Endothelial cell of umbilical vein (primary cell): ENCODE measurements at regions not wholly inside any gene's neighbourhood (a gene's known extent, or its start where the extent isn't known, plus 50 kb on each side); places are given as distances from the start of the nearest gene placed in this dataset.

Source experiments
- BruUV-seq: library from RNA; stranded (reverse); fragments of 400-500 nt; replicated peaks from 2 replicates; lab custom pipeline; 2021; lab: Mats Ljungman, UMichigan
- CTCF ChIA-PET: fragments of 300-600, 350-600 bp; sonication (Branson Sonifier 250); formaldehyde crosslinking; loops from one replicate; lab custom pipeline; 2021; ENCODE audit warnings: antibody characterized with exemption, inconsistent platforms; lab: Charles Lee
- POLR2A ChIA-PET: fragments of 300-600, 350-600 bp; sonication (Branson Sonifier 250); formaldehyde crosslinking; loops from one replicate; lab custom pipeline; 2021; ENCODE audit warnings: antibody characterized with exemption, inconsistent platforms; lab: Charles Lee
- DNase-seq: peaks from one replicate; pipeline ENCODE4 v3.0.0-alpha.2; 2011; ENCODE audit warnings: low read depth, low spot score
- FAIRE-seq: peaks from 2 replicates; lab custom pipeline; 2011; peaks lifted over from hg19 to GRCh38; lab: Jason Lieb, UNC
- H2AFZ ChIP-seq: 2 replicates; pipeline ENCODE4 v1.6.0; 2012; ENCODE audit warnings: low read depth, low read length, control low read depth, inconsistent platforms
- H3K27ac ChIP-seq: 2 replicates; pipeline ENCODE4 v1.5.1; 2011; ENCODE audit warnings: low read depth, mild to moderate bottlenecking, control low read depth, low read length, moderate library complexity; ENCODE audit not compliant: insufficient read depth
- H3K27me3 ChIP-seq, 2 experiments: 2 replicates each; pipeline versions ENCODE4 v1.6.0 to v1.6.1; 2011; ENCODE audit warnings: low read length in 2 of 2, mixed read lengths in 1 of 2; ENCODE audit not compliant: control insufficient read depth in 2 of 2, insufficient read depth in 2 of 2
- H3K36me3 ChIP-seq, 2 experiments: 2 replicates in 1 of 2; 3 replicates in 1 of 2; pipeline ENCODE4 v1.5.1; 2011; ENCODE audit warnings: low read length in 2 of 2, mild to moderate bottlenecking in 1 of 2, moderate library complexity in 1 of 2; ENCODE audit not compliant: control insufficient read depth in 2 of 2, insufficient read depth in 2 of 2; ENCODE audit errors: extremely low read depth in 1 of 2
- H3K4me1 ChIP-seq: 3 replicates; pipeline ENCODE4 v1.5.1; 2011; ENCODE audit warnings: mild to moderate bottlenecking, low read length; ENCODE audit not compliant: control insufficient read depth, insufficient read depth; ENCODE audit errors: extremely low read depth
- H3K4me2 ChIP-seq: 2 replicates; pipeline ENCODE4 v1.6.1; 2011; ENCODE audit warnings: low read length, control low read depth, mixed read lengths; ENCODE audit not compliant: insufficient read depth
- H3K4me3 ChIP-seq, 3 experiments: fragments of 200-600 bp in 1 of 3; sonication (generic), shearing (Covaris generic) in 1 of 3; replicated peaks in 1 of 3; 2 replicates each; pipeline ENCODE4 v1.5.1; 2011 to 2016; ENCODE audit warnings: control low read depth in 3 of 3, low read length in 3 of 3, mild to moderate bottlenecking in 2 of 3, inconsistent platforms in 1 of 3, low read depth in 1 of 3, moderate library complexity in 1 of 3; ENCODE audit not compliant: insufficient read depth in 1 of 3
- H3K79me2 ChIP-seq: 2 replicates; pipeline ENCODE4 v1.6.0; 2012; ENCODE audit warnings: low read length, inconsistent platforms; ENCODE audit not compliant: control insufficient read depth, insufficient read depth
- H3K9ac ChIP-seq: replicated peaks from 2 replicates; pipeline ENCODE3; 2011; ENCODE audit warnings: low read length, control low read depth; ENCODE audit not compliant: insufficient read depth; ENCODE audit errors: extremely low read depth
- H3K9me1 ChIP-seq: replicated peaks from 3 replicates; pipeline ENCODE4 v1.6.0; 2011; ENCODE audit warnings: mild to moderate bottlenecking, low read length; ENCODE audit not compliant: control insufficient read depth, insufficient read depth; ENCODE audit errors: extremely low read depth
- H3K9me3 ChIP-seq: replicated peaks from 2 replicates; pipeline ENCODE4 v1.5.1; 2012; ENCODE audit warnings: low read length, inconsistent platforms; ENCODE audit not compliant: control insufficient read depth, insufficient read depth
- H4K20me1 ChIP-seq: replicated peaks from 2 replicates; pipeline ENCODE3; 2011; ENCODE audit warnings: mild to moderate bottlenecking, low read length; ENCODE audit not compliant: control insufficient read depth, insufficient read depth; ENCODE audit errors: extremely low read depth
- EZH2 ChIP-seq: IDR thresholded peaks from 2 replicates; pipeline ENCODE4 v1.6.1; 2012; ENCODE audit warnings: borderline replicate concordance, low read depth, mild to moderate bottlenecking, moderate library complexity, low read length, inconsistent platforms; ENCODE audit not compliant: severe bottlenecking
- FOS ChIP-seq: IDR thresholded peaks from 2 replicates; pipeline ENCODE4 v1.6.1; 2011; ENCODE audit warnings: mild to moderate bottlenecking, low read length, moderate library complexity, borderline replicate concordance; ENCODE audit not compliant: insufficient read depth
- GATA2 ChIP-seq: IDR thresholded peaks from 2 replicates; pipeline ENCODE4 v1.7.0; 2011; ENCODE audit warnings: low read depth, mild to moderate bottlenecking, moderate library complexity, mixed read lengths, low read length; ENCODE audit not compliant: insufficient read length, insufficient read depth
- JUN ChIP-seq: IDR thresholded peaks from 2 replicates; pipeline ENCODE4 v1.6.1; 2011; ENCODE audit warnings: borderline replicate concordance, low read depth; ENCODE audit not compliant: insufficient read length, insufficient read depth
- MYC ChIP-seq: IDR thresholded peaks from one replicate; pipeline ENCODE4 v1.6.1; 2011; ENCODE audit warnings: mild to moderate bottlenecking, low read depth, low read length
- POLR2A ChIP-seq: IDR thresholded peaks from 2 replicates; pipeline ENCODE4 v1.6.1; 2012; ENCODE audit warnings: low read depth, mild to moderate bottlenecking, control low read depth, low read length
- POLR2AphosphoS5 ChIP-seq: IDR thresholded peaks from 2 replicates; pipeline ENCODE4 v1.6.1; 2012; ENCODE audit warnings: low read depth, mild to moderate bottlenecking, control low read depth, low read length, moderate library complexity; ENCODE audit not compliant: insufficient read depth
- dilution Hi-C: fragments of 300-500 bp; cut with MboI; formaldehyde crosslinking; loops from one replicate; pipeline ENCODE4 v1.15.0; 2019; ENCODE audit warnings: low sequenced_read_pairs; ENCODE audit not compliant: extremely low pct_ligation_motif_present
- intact Hi-C: fragments of 100-400 bp; cut with micrococcal nuclease; formaldehyde crosslinking; loops from one replicate; pipeline ENCODE4 v1.10.0; 2022
- TF ChIP-seq, protein P1 (sequence below), 2 donors: IDR thresholded peaks; 1 replicate in 1 of 2; 2 replicates in 1 of 2; pipeline ENCODE4 v1.5.1; 2011; ENCODE audit warnings: low read length in 2 of 2, mild to moderate bottlenecking in 2 of 2, moderate library complexity in 2 of 2, control low read depth in 1 of 2, inconsistent platforms in 1 of 2, low read depth in 1 of 2; ENCODE audit not compliant: insufficient read depth in 1 of 2; ENCODE audit errors: extremely low read depth in 1 of 2
- TF ChIP-seq, protein P2 (sequence below): IDR thresholded peaks from 2 replicates; pipeline ENCODE4 v1.6.1; 2011; ENCODE audit not compliant: insufficient read depth, insufficient read length

DNA sequence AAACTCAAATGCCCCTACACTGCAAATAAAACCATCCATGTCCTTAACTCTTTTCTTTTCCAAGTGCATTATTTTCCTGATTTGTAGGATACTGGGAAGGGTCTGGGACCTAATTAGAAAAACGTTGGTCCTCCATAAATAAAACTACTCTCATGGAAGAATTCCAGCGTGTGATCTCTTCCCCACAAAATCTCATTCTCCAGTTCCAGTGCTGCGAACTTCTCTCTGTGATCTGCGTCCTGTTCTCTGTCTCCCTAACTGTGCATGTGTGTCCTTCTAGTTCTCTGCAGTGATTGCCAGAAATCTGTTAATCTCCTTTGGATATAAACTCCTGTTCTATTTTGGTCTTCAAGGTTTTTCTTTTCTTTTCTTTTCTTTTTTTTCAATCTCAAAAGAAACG lies 148.1 kb downstream of the BBOX1 start:
- intact Hi-C loops: no loop called here
- no TSS peak for BruUV-seq

More for the DNA sequence above, 148.1 kb downstream of the BBOX1 start:
- dilution Hi-C loops: loop anchor here (25.0 kb wide), 1 partner anchor 299 kb away; no protein-coding TSS in a partner anchor
- Histone ChIP-seq H3K4me1 (no peaks in the 10 kb centered on the region), H3K27ac (no peak overlapping the region), H3K9me1 (no peaks in the 10 kb centered on the region), H3K27me3 (peaks cover 21 to 30% of the 10 kb centered on the region in 2 experiments), H3K36me3 (no peaks in the 10 kb centered on the region), H3K9ac (no peak overlapping the region), H2AFZ (no peak overlapping the region), H3K4me2 (no peak overlapping the region), H3K4me3 (no peak overlapping the region), H4K20me1 (no peaks in the 10 kb centered on the region), H3K9me3 (no peaks in the 10 kb centered on the region), H3K79me2 (no peaks in the 10 kb centered on the region)
- no peak for FAIRE-seq
- CTCF ChIA-PET: interaction anchor here (2.6 kb wide), 1 partner anchor 108 kb away, joined by 15 read pairs; no protein-coding TSS in a partner anchor
- POLR2A ChIA-PET: no interaction called here
- no peak for TF ChIP-seq FOS
- no peak for TF ChIP-seq GATA2
- TF ChIP-seq, protein P1, sequence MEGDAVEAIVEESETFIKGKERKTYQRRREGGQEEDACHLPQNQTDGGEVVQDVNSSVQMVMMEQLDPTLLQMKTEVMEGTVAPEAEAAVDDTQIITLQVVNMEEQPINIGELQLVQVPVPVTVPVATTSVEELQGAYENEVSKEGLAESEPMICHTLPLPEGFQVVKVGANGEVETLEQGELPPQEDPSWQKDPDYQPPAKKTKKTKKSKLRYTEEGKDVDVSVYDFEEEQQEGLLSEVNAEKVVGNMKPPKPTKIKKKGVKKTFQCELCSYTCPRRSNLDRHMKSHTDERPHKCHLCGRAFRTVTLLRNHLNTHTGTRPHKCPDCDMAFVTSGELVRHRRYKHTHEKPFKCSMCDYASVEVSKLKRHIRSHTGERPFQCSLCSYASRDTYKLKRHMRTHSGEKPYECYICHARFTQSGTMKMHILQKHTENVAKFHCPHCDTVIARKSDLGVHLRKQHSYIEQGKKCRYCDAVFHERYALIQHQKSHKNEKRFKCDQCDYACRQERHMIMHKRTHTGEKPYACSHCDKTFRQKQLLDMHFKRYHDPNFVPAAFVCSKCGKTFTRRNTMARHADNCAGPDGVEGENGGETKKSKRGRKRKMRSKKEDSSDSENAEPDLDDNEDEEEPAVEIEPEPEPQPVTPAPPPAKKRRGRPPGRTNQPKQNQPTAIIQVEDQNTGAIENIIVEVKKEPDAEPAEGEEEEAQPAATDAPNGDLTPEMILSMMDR (IDR thresholded peaks at IDR 0.05; ENCODE audit: extremely low read depth in 1 of 2, insufficient read depth in 1 of 2, low read depth in 1 of 2, low read length in 2 of 2): no peak
- TF ChIP-seq MYC: no peak
- no peak for TF ChIP-seq EZH2
- TF ChIP-seq, protein P2, sequence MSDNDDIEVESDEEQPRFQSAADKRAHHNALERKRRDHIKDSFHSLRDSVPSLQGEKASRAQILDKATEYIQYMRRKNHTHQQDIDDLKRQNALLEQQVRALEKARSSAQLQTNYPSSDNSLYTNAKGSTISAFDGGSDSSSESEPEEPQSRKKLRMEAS: no peak
- no peak for TF ChIP-seq JUN
- no peak for TF ChIP-seq POLR2A
- no peak for TF ChIP-seq POLR2AphosphoS5
- DNase-seq: no peak
